LNCAP (cell line): ENCODE measurements at regions not wholly inside any gene's neighbourhood (a gene's known extent, or its start where the extent isn't known, plus 50 kb on each side); places are given as distances from the start of the nearest gene placed in this dataset.

Source experiments
- CTCF ChIP-seq: fragments of 450-650 bp; IDR thresholded peaks from 2 replicates; pipeline ENCODE4 v1.5.1; 2017; ENCODE audit warnings: mild to moderate bottlenecking

- no peak for TF ChIP-seq CTCF
Observed at GRCh38 chr4:55296096-55296495, 49.9 kb upstream of the SRD5A3 start.
